ENCODE measurements at regions not wholly inside any gene's neighbourhood (a gene's known extent, or its start where the extent isn't known, plus 50 kb on each side); places are given as distances from the start of the nearest gene placed in this dataset.

DNA sequence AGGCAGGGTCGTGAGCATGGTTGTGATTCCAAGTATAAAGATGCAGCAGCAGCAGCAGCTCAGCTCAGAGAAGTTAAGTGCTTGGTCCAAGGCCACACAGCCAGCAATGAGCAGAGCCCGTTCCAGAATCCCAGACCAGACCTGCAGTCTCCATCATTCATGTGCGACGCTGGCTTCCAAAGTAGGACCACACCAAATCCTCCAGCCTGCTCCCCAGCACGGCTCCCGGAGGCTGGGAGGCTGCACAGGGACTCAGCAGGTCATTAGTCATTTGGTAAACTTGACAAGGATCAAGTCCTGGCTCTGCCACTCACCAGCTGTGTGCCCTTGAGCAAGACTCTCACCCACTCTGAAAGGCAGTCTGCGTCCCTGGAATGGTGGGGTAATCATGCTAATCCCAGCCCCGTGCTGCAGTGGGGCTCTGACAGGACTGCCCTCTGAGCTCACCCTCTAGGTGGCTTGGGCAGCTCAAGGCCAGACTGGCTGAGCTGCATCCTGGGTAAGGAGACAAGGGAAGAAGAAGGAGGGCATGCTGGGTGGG is 95.1 kb upstream of the TMEM132E start:
- Histone ChIP-seq H3K79me2 (ENCODE audit: low read length) (no peaks in the 10 kb centered on the region), H3K4me2 (ENCODE audit: low read length) (no peak overlapping the region), H3K36me3 (replicated peaks; ENCODE audit: low read depth, low read length) (no peaks in the 10 kb centered on the region), H3K9me3 (ENCODE audit: insufficient read depth, low read length) (no peaks in the 10 kb centered on the region), H3K4me3 (ENCODE audit: low read length) (no peak overlapping the region), H3K27ac (ENCODE audit: low read length) (no peak overlapping the region), H4K20me1 (ENCODE audit: insufficient read depth, low read length) (peaks cover 26% of the 10 kb centered on the region), H2AFZ (ENCODE audit: low read depth, low read length) (no peak overlapping the region), H3K27me3 (ENCODE audit: low read depth, low read length) (peaks cover 86% of the 10 kb centered on the region), H3K9ac (ENCODE audit: low read length) (no peak overlapping the region), H3K4me1 (ENCODE audit: low read length) (peaks cover 17% of the 10 kb centered on the region)
- TF ChIP-seq EZH2phosphoT487 (IDR thresholded peaks at IDR 0.05; ENCODE audit: low read depth) = no peak
- no peak for TF ChIP-seq CTCF (IDR thresholded peaks at IDR 0.05; ENCODE audit: low read depth, low read length)

DNA sequence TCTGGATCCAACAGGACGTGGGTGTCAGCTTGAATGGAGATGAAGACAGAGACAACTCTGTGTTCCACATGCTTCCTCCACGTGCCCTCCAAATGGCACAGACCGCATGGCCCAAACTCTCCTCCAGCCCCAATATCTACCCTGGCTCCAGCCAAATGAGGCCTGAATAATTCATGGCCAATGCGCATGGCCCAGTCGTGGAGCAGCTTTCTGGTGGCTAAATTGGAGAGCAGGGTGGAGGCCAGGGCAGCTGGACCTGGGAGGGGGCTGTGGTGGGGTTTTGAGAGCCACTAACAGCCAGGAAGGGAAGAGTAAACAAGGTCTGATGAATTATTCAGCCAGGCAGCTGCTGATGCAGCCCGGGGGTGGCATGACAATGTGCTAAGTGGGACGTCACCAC is 96.7 kb upstream of the TMEM132E start:
- Histone ChIP-seq H3K4me3 (ENCODE audit: low read length) (no peak overlapping the region), H3K9ac (ENCODE audit: low read length) (no peak overlapping the region), H4K20me1 (ENCODE audit: insufficient read depth, low read length) (peaks cover 24% of the 10 kb centered on the region), H3K27ac (ENCODE audit: low read length) (no peak overlapping the region), H3K79me2 (ENCODE audit: low read length) (no peaks in the 10 kb centered on the region), H3K4me1 (ENCODE audit: low read length) (peaks cover 17% of the 10 kb centered on the region), H3K27me3 (ENCODE audit: low read depth, low read length) (peaks cover 85% of the 10 kb centered on the region), H3K4me2 (ENCODE audit: low read length) (no peak overlapping the region), H3K9me3 (ENCODE audit: insufficient read depth, low read length) (no peaks in the 10 kb centered on the region), H2AFZ (ENCODE audit: low read depth, low read length) (no peak overlapping the region), H3K36me3 (replicated peaks; ENCODE audit: low read depth, low read length) (no peaks in the 10 kb centered on the region)
- no peak for TF ChIP-seq CTCF (IDR thresholded peaks at IDR 0.05; ENCODE audit: low read depth, low read length)
- TF ChIP-seq EZH2phosphoT487 (IDR thresholded peaks at IDR 0.05; ENCODE audit: low read depth) = no peak

GRCh38 chr17:34481779-34482178 is 97.6 kb upstream of the TMEM132E start:
- Histone ChIP-seq H3K4me1 (ENCODE audit: low read length) (peaks cover 17% of the 10 kb centered on the region), H3K79me2 (ENCODE audit: low read length) (no peaks in the 10 kb centered on the region), H4K20me1 (ENCODE audit: insufficient read depth, low read length) (peaks cover 23% of the 10 kb centered on the region), H3K9ac (ENCODE audit: low read length) (no peak overlapping the region), H3K27ac (ENCODE audit: low read length) (no peak overlapping the region), H2AFZ (ENCODE audit: low read depth, low read length) (no peak overlapping the region), H3K36me3 (replicated peaks; ENCODE audit: low read depth, low read length) (no peaks in the 10 kb centered on the region), H3K9me3 (ENCODE audit: insufficient read depth, low read length) (no peaks in the 10 kb centered on the region), H3K27me3 (ENCODE audit: low read depth, low read length) (peaks cover 85% of the 10 kb centered on the region), H3K4me3 (ENCODE audit: low read length) (no peak overlapping the region), H3K4me2 (ENCODE audit: low read length) (no peak overlapping the region)
- no peak for TF ChIP-seq CTCF (IDR thresholded peaks at IDR 0.05; ENCODE audit: low read depth, low read length)
- no peak for TF ChIP-seq EZH2phosphoT487 (IDR thresholded peaks at IDR 0.05; ENCODE audit: low read depth)

- Histone ChIP-seq H3K4me1 (ENCODE audit: low read length) (no peaks in the 10 kb centered on the region), H3K9me3 (ENCODE audit: insufficient read depth, low read length) (no peaks in the 10 kb centered on the region), H3K27ac (ENCODE audit: low read length) (no peak overlapping the region), H3K27me3 (ENCODE audit: low read depth, low read length) (peaks cover 87% of the 10 kb centered on the region), H3K9ac (ENCODE audit: low read length) (no peak overlapping the region), H3K4me2 (ENCODE audit: low read length) (no peak overlapping the region), H3K36me3 (replicated peaks; ENCODE audit: low read depth, low read length) (no peaks in the 10 kb centered on the region), H3K79me2 (ENCODE audit: low read length) (no peaks in the 10 kb centered on the region), H2AFZ (ENCODE audit: low read depth, low read length) (no peak overlapping the region), H3K4me3 (ENCODE audit: low read length) (no peak overlapping the region), H4K20me1 (ENCODE audit: insufficient read depth, low read length) (peaks cover 7% of the 10 kb centered on the region; the same call in 1 of the 2 replicates)
- TF ChIP-seq EZH2phosphoT487 (IDR thresholded peaks at IDR 0.05; ENCODE audit: low read depth) (no peak), CTCF (IDR thresholded peaks at IDR 0.05; ENCODE audit: low read depth, low read length) (no peak)
These were observed 100.0 kb upstream of the TMEM132E start for GRCh38 chr17:34479371-34479770.

All from OCI-LY3 (cell line).